HCT116 (cell line): ENCODE measurements at regions not wholly inside any gene's neighbourhood (a gene's known extent, or its start where the extent isn't known, plus 50 kb on each side); places are given as distances from the start of the nearest gene placed in this dataset.

Experiments used
- ATAC-seq: fragments of 200-7000 bp; cut with Tn5 transposase; 2 replicates; pipeline ENCODE4 v1.9.1; 2020; ENCODE audit warnings: mild to moderate bottlenecking, moderate library complexity
- BruUV-seq: library from RNA; stranded (reverse); fragments of 400-500 nt; replicated peaks from 2 replicates; lab custom pipeline; 2021; lab: Mats Ljungman, UMichigan
- CTCF ChIA-PET: fragments of 300-600 bp; sonication (Branson Sonifier 250); formaldehyde crosslinking; loops from one replicate; lab custom pipeline; 2021; ENCODE audit warnings: antibody characterized with exemption; lab: Charles Lee
- POLR2A ChIA-PET: fragments of 300-600, 350-600 bp; sonication (Branson Sonifier 250); formaldehyde crosslinking; loops from one replicate; lab custom pipeline; 2021; ENCODE audit warnings: antibody characterized with exemption; lab: Charles Lee
- RAD21 ChIA-PET, 2 experiments: fragments of 300-600 bp; sonication (Branson Sonifier 250); formaldehyde crosslinking; loops; one replicate each; lab custom pipeline; 2023; ENCODE audit warnings: low total read pairs in 2 of 2; ENCODE audit not compliant: uncharacterized antibody in 2 of 2, unreplicated experiment in 2 of 2, low non-redundant PET in 1 of 2; lab: Charles Lee
- DNase-seq: peaks from one replicate; pipeline ENCODE4 v3.0.0-alpha.2; 2010; ENCODE audit warnings: low read depth, low spot score
- H2AFZ ChIP-seq: fragments of 200-600 bp; shearing (Covaris generic), sonication (generic); 2 replicates; pipeline ENCODE4 v1.6.1; 2017; ENCODE audit warnings: low read depth, mixed run types, mixed read lengths, antibody characterized with exemption, low read length; ENCODE audit not compliant: poor library complexity, severe bottlenecking
- H3K27ac ChIP-seq: 2 replicates; pipeline ENCODE4 v1.5.1; 2012; ENCODE audit warnings: low read depth, low read length
- H3K27me3 ChIP-seq: fragments of 200-600 bp; sonication (generic); 2 replicates; pipeline ENCODE4 v1.6.1; 2016; ENCODE audit warnings: mixed run types, low read length, mixed read lengths; ENCODE audit not compliant: insufficient read depth
- H3K36me3 ChIP-seq, 2 experiments: fragments of 200-500 bp in 1 of 2; fragments of 200-600 bp in 1 of 2; sonication (Bioruptor generic) in 1 of 2; sonication (generic) in 1 of 2; 2 replicates each; pipeline versions ENCODE4 v1.5.1 to v1.6.1; 2014 to 2016; ENCODE audit warnings: low read length in 2 of 2, inconsistent platforms in 1 of 2, mixed read lengths in 1 of 2, mixed run types in 1 of 2; ENCODE audit not compliant: insufficient read depth in 2 of 2, control insufficient read depth in 1 of 2
- H3K4me1 ChIP-seq, 2 experiments: fragments of 200-600 bp in 1 of 2; sonication (generic) in 1 of 2; 2 replicates each; pipeline versions ENCODE4 v1.5.1 to v1.6.1; 2012 to 2017; ENCODE audit warnings: low read length in 2 of 2, inconsistent platforms in 1 of 2, mild to moderate bottlenecking in 1 of 2, mixed read lengths in 1 of 2, mixed run types in 1 of 2, moderate library complexity in 1 of 2; ENCODE audit not compliant: insufficient read depth in 2 of 2, control insufficient read depth in 1 of 2
- H3K4me2 ChIP-seq: fragments of 200-600 bp; sonication (generic); 2 replicates; pipeline ENCODE4 v1.6.1; 2017; ENCODE audit warnings: mixed run types, low read length, mixed read lengths
- H3K4me3 ChIP-seq, 2 experiments: fragments of 200-600 bp in 1 of 2; sonication (generic) in 1 of 2; replicated peaks in 1 of 2; 2 replicates each; pipeline ENCODE4 v1.5.1; 2011 to 2016; ENCODE audit warnings: low read length in 2 of 2, control low read depth in 1 of 2, low read depth in 1 of 2, mild to moderate bottlenecking in 1 of 2, mixed read lengths in 1 of 2, mixed run types in 1 of 2
- H3K79me2 ChIP-seq: fragments of 200-600 bp; sonication (generic); 2 replicates; pipeline ENCODE4 v1.6.1; 2017; ENCODE audit warnings: mild to moderate bottlenecking, mixed run types, low read length, moderate library complexity, mixed read lengths; ENCODE audit not compliant: insufficient read depth
- H3K9ac ChIP-seq: fragments of 200-600 bp; sonication (generic); 2 replicates; pipeline ENCODE4 v1.6.1; 2016; ENCODE audit warnings: low read length, mixed read lengths
- H3K9me2 ChIP-seq: fragments of 200-600 bp; sonication (generic), shearing (Covaris generic); 2 replicates; pipeline ENCODE4 v1.6.1; 2017; ENCODE audit warnings: mixed run types, mild to moderate bottlenecking, moderate library complexity; ENCODE audit not compliant: insufficient read depth
- H3K9me3 ChIP-seq, 2 experiments: fragments of 200-500 bp in 1 of 2; fragments of 200-600 bp in 1 of 2; sonication (Bioruptor generic) in 1 of 2; sonication (generic) in 1 of 2; 2 replicates each; pipeline ENCODE4 v1.6.1; 2014 to 2017; ENCODE audit warnings: low read length in 2 of 2, mixed read lengths in 2 of 2, inconsistent platforms in 1 of 2, low read depth in 1 of 2, mild to moderate bottlenecking in 1 of 2, mixed run types in 1 of 2, moderate library complexity in 1 of 2; ENCODE audit not compliant: control insufficient read depth in 1 of 2, insufficient read depth in 1 of 2
- H4K20me1 ChIP-seq: fragments of 200-600 bp; sonication (generic), shearing (Covaris generic); 2 replicates; pipeline ENCODE4 v1.6.1; 2017; ENCODE audit warnings: mixed run types, mild to moderate bottlenecking, moderate library complexity; ENCODE audit not compliant: insufficient read depth
- CBX3 ChIP-seq: IDR thresholded peaks from 2 replicates; pipeline ENCODE4 v1.6.1; 2012; ENCODE audit warnings: low read depth
- CEBPB ChIP-seq: IDR thresholded peaks from 2 replicates; pipeline ENCODE4 v1.6.1; 2012; ENCODE audit warnings: low read depth
- EGR1 ChIP-seq: IDR thresholded peaks from 2 replicates; pipeline ENCODE4 v1.6.1; 2012; ENCODE audit warnings: low read depth
- EZH2 ChIP-seq: fragments of 200-600 bp; sonication (generic); IDR thresholded peaks from 2 replicates; pipeline ENCODE4 v1.6.1; 2017; ENCODE audit warnings: antibody characterized with exemption, mixed run types
- EZH2phosphoT487 ChIP-seq: fragments of 200-600 bp; IDR thresholded peaks from 2 replicates; pipeline ENCODE4 v1.6.1; 2018; ENCODE audit warnings: antibody characterized with exemption, borderline replicate concordance
- RAD21 ChIP-seq: IDR thresholded peaks from 2 replicates; pipeline ENCODE4 v1.6.1; 2012; ENCODE audit warnings: low read depth, mild to moderate bottlenecking
- SP1 ChIP-seq: IDR thresholded peaks from 2 replicates; pipeline ENCODE4 v1.6.1; 2012; ENCODE audit warnings: low read depth
- SRF ChIP-seq: IDR thresholded peaks from 2 replicates; pipeline ENCODE4 v1.6.1; 2012; ENCODE audit warnings: low read depth
- YY1 ChIP-seq: IDR thresholded peaks from 2 replicates; pipeline ENCODE4 v1.6.1; 2011; ENCODE audit warnings: low read length, low read depth, moderate library complexity, mild to moderate bottlenecking; ENCODE audit not compliant: insufficient replicate concordance; ENCODE audit errors: extremely low read depth
- ZFX ChIP-seq: fragments of 450-650 bp; IDR thresholded peaks from 2 replicates; pipeline ENCODE4 v1.6.1; 2017
- ZNF274 ChIP-seq: fragments of 200-500 bp; sonication (Bioruptor generic); IDR thresholded peaks from 2 replicates; pipeline ENCODE4 v1.6.1; 2014; ENCODE audit warnings: mild to moderate bottlenecking, low read depth, low read length, inconsistent platforms
- intact Hi-C: fragments of 100-400 bp; cut with micrococcal nuclease; formaldehyde crosslinking; loops from 2 replicates; pipeline ENCODE4 v1.10.0; 2022
- TF ChIP-seq, protein P1 (sequence below): IDR thresholded peaks from 2 replicates; pipeline ENCODE4 v1.6.1; 2012

DNA sequence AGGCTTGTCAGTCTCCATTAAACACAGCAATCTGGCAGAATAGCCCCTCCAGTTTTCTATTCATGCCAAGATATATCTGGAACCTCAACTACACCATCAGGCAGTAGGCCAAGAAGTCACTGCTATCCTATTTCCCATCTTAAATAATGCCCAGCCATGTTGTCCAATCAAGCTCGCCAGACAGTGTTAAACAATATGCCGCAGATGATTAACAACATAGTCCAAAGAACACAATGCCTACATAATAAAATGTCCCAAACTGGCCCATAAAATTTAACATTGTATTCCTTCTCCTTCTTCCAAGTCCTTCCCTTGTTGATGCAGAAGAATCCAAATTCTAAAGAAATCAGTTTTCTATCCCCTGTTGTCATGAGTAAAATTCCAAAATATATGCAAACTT, 427.4 kb upstream of the PPP2R3A start:
- no peak overlapping the region for H3K4me3 ChIP-seq
- peaks cover 49% of the 10 kb centered on the region for H3K27me3 ChIP-seq
- CTCF ChIA-PET, result no interaction called here
- no peaks in the 10 kb centered on the region for H3K36me3 ChIP-seq
- no peak overlapping the region for H3K27ac ChIP-seq
- no peak overlapping the region for H2AFZ ChIP-seq
- H3K79me2 ChIP-seq, result no peaks in the 10 kb centered on the region
- H3K9ac ChIP-seq, result no peak overlapping the region
- no peaks in the 10 kb centered on the region for H3K9me3 ChIP-seq
- BruUV-seq, result no TSS peak
- no peak for DNase-seq
- no peaks in the 10 kb centered on the region for H3K4me1 ChIP-seq
- RAD21 ChIA-PET, result no interaction called here
- POLR2A ChIA-PET, result no interaction called here
- intact Hi-C loops, result no loop called here
- TF ChIP-seq EZH2 (no peak), CBX3 (no peak), RAD21 (no peak), ZNF274 (no peak), YY1 (no peak), EGR1 (no peak), SP1 (no peak), ZFX (no peak)
- TF ChIP-seq, protein P1, sequence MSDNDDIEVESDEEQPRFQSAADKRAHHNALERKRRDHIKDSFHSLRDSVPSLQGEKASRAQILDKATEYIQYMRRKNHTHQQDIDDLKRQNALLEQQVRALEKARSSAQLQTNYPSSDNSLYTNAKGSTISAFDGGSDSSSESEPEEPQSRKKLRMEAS, result no peak
- TF ChIP-seq, all 23 proteins: peak for 0
- Histone ChIP-seq H3K9me2 (no peaks in the 10 kb centered on the region), H3K4me2 (no peak overlapping the region), H4K20me1 (no peaks in the 10 kb centered on the region)
- ATAC-seq, result no peak

DNA sequence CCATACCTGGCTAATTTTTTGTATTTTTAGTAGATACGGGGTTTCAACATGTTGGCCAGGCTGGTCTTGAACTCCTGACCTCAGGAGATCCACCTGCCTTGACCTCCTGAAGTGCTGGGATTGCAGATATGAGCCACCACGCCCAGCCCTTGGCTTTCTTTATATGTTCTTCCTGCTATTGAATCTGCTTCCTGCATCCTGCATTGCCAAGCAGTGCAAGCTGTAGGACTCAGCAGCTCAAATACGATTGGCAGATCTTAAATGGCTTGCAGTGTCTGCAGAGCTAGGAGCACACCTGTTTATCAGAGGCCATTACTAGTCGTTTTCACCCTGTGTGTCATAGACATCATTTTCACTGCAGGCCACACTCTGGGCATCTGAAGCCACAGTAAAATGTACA, 426.2 kb upstream of the PPP2R3A start:
- Histone ChIP-seq H2AFZ (no peak overlapping the region), H3K9me3 (no peaks in the 10 kb centered on the region), H3K36me3 (no peaks in the 10 kb centered on the region), H3K9ac (no peak overlapping the region), H3K4me1 (no peaks in the 10 kb centered on the region), H3K27me3 (peaks cover 40% of the 10 kb centered on the region), H3K79me2 (no peaks in the 10 kb centered on the region), H4K20me1 (no peaks in the 10 kb centered on the region), H3K9me2 (no peaks in the 10 kb centered on the region), H3K27ac (no peak overlapping the region), H3K4me3 (no peak overlapping the region), H3K4me2 (no peak overlapping the region)
- ChIA-PET POLR2A (no interaction called here), RAD21 (no interaction called here), CTCF (no interaction called here)
- BruUV-seq, result no TSS peak
- intact Hi-C loops, result no loop called here
- no peak for TF ChIP-seq CEBPB
- no peak for TF ChIP-seq EZH2phosphoT487
- no peak for TF ChIP-seq SRF
- ATAC-seq (no peak), DNase-seq (no peak)
